ENCODE measurements at regions not wholly inside any gene's neighbourhood (a gene's known extent, or its start where the extent isn't known, plus 50 kb on each side); places are given as distances from the start of the nearest gene placed in this dataset.

DNA sequence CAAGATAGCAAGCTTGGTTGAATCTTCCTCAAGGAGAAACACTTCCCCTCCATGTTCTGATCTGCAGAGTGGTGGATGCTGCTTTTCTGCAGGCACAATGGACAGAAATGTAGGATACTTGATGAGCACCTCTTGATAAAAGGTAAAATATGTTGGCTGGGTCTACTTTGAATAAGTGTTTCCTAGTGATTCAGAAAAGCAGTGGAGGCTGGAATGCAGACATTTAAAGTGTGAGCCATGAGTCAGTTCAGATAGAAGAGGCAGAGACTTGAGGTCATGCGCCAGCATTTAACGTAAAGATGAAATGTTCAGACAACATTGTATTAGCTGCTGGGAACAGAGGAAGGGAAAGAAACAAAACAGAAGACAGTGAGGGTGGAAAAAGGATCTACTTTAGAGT lies 403.1 kb downstream of the ADRA2A start:
- Histone ChIP-seq H3K23me2 (ENCODE audit: low read depth, low read length) (no peaks in the 10 kb centered on the region), H4K5ac (ENCODE audit: insufficient read length, low read depth, low read length) (no peak overlapping the region), H2AFZ (ENCODE audit: low read length) (no peak overlapping the region), H3K27me3 (replicated peaks in 1 of 4; ENCODE audit: control insufficient read depth in 3 of 4, extremely low read depth in 1 of 4, insufficient read depth in 3 of 4, low read length in 3 of 4) (no peaks in the 10 kb centered on the region), H3K9ac (replicated peaks in 1 of 4; ENCODE audit: extremely low read depth in 1 of 4, low read depth in 3 of 4, low read length in 3 of 4) (no peak overlapping the region), H3K9me3 (ENCODE audit: insufficient read depth in 2 of 2, low read depth in 1 of 2, low read length in 1 of 2) (no peaks in the 10 kb centered on the region; a peak in 1 of 4 replicates), H3K18ac (ENCODE audit: extremely low read depth, low read length) (no peak overlapping the region), H3K23ac (ENCODE audit: insufficient read length) (no peak overlapping the region), H3K56ac (replicated peaks; ENCODE audit: insufficient read length, low read depth, low read length) (no peak overlapping the region), H2BK15ac (ENCODE audit: low read length) (no peak overlapping the region), H3K27ac (ENCODE audit: low read depth, low read length) (no peak overlapping the region), H2AK5ac (ENCODE audit: low read depth, low read length) (no peak overlapping the region), H2BK12ac (ENCODE audit: low read depth, low read length) (no peak overlapping the region), H4K20me1 (replicated peaks in 1 of 2; ENCODE audit: control insufficient read depth in 1 of 2, insufficient read depth in 2 of 2, low read length in 2 of 2) (no peaks in the 10 kb centered on the region), H2BK20ac (ENCODE audit: low read length) (no peak overlapping the region), H3K14ac (ENCODE audit: insufficient read length) (no peak overlapping the region), H3K4me1 (replicated peaks in 1 of 4; ENCODE audit: control insufficient read depth in 3 of 4, insufficient read depth in 4 of 4, low read length in 3 of 4) (no peaks in the 10 kb centered on the region), H3K79me2 (ENCODE audit: control insufficient read depth in 1 of 2, insufficient read depth in 2 of 2, low read length in 2 of 2) (no peaks in the 10 kb centered on the region), H3K4me2 (ENCODE audit: insufficient read depth in 1 of 2, low read depth in 2 of 2, low read length in 2 of 2) (no peak overlapping the region), H2BK120ac (replicated peaks; ENCODE audit: low read depth, low read length) (no peak overlapping the region), H4K91ac (replicated peaks; ENCODE audit: insufficient read length, low read length) (no peak overlapping the region), H3K36me3 (ENCODE audit: control insufficient read depth in 2 of 4, insufficient read depth in 4 of 4, low read length in 3 of 4) (no peaks in the 10 kb centered on the region; a peak in 1 of 8 replicates), H3K4me3 (ENCODE audit: extremely low read depth in 1 of 4, insufficient read depth in 2 of 4, low read depth in 3 of 4, low read length in 4 of 4) (no peak overlapping the region), H3K4ac (replicated peaks; ENCODE audit: insufficient read length, low read depth, low read length) (no peak overlapping the region), H4K8ac (ENCODE audit: extremely low read depth, insufficient read depth, low read length) (no peak overlapping the region), H3K79me1 (ENCODE audit: low read depth, low read length) (no peaks in the 10 kb centered on the region), H2BK5ac (ENCODE audit: low read depth, low read length) (no peak overlapping the region)
- DNase-seq (ENCODE audit: low read depth in 1 of 2, low spot score in 2 of 2), result no peak
- ChIA-PET CTCF (ENCODE audit: partially characterized antibody) (interaction anchor here (0.8 kb wide), 1 partner anchor 55 kb away, joined by 3 read pairs; no protein-coding TSS in a partner anchor), POLR2A (ENCODE audit: partially characterized antibody) (no interaction called here)
- FAIRE-seq, result no peak
- WGBS, 2 experiments (ENCODE audit: extremely low coverage in 1 of 2, insufficient coverage in 1 of 2, insufficient read length in 1 of 2, insufficient replicate concordance in 2 of 2, low coverage in 1 of 2, low lambda C conversion rate in 2 of 2, missing lambda C conversion rate in 1 of 2), result 87% methylated on average over 2 of the region's 2 CpGs; no CpG with 5 or more reads in 1 of the 2 experiments
- no peak for TF ChIP-seq TBP (IDR thresholded peaks at IDR 0.05; ENCODE audit: low read depth, low read length)
- no peak for TF ChIP-seq KDM5A (IDR thresholded peaks at IDR 0.05; ENCODE audit: low read length)
- TF ChIP-seq SRF (IDR thresholded peaks at IDR 0.05; ENCODE audit: low read depth, low read length), result no peak
- no peak for TF ChIP-seq RFX5 (IDR thresholded peaks at IDR 0.05; ENCODE audit: borderline replicate concordance, low read depth, low read length)
- TF ChIP-seq CEBPB (IDR thresholded peaks at IDR 0.05; ENCODE audit: low read depth, low read length), result no peak
- no peak for TF ChIP-seq RXRA (IDR thresholded peaks at IDR 0.05; ENCODE audit: insufficient read depth, low read depth, low read length)
- no peak for TF ChIP-seq TAF1 (IDR thresholded peaks at IDR 0.05; ENCODE audit: low read depth, low read length)
- no peak for TF ChIP-seq BACH1 (IDR thresholded peaks at IDR 0.05; ENCODE audit: low read length)
- no peak for TF ChIP-seq CHD2 (IDR thresholded peaks at IDR 0.05; ENCODE audit: low read length)
- TF ChIP-seq ZNF274 (IDR thresholded peaks at IDR 0.05; ENCODE audit: borderline replicate concordance, extremely low read depth, low read length), result no peak
- TF ChIP-seq KDM1A (IDR thresholded peaks at IDR 0.05; ENCODE audit: borderline replicate concordance, low read length), result no peak
- TF ChIP-seq HDAC6 (IDR thresholded peaks at IDR 0.05; ENCODE audit: low read depth, low read length), result no peak
- TF ChIP-seq SP4 (IDR thresholded peaks at IDR 0.05; ENCODE audit: low read length), result no peak
- no peak for TF ChIP-seq TAF7 (optimal IDR thresholded peaks at IDR 0.05; ENCODE audit: borderline replicate concordance, low read depth, low read length)
- TF ChIP-seq CBX8 (IDR thresholded peaks at IDR 0.05; ENCODE audit: borderline replicate concordance, low read depth, low read length), result no peak
- no peak for TF ChIP-seq CBX5 (IDR thresholded peaks at IDR 0.05; ENCODE audit: low read depth, low read length)

Data from H1 (cell line).